Anterior cingulate cortex (tissue), 58 donors: ENCODE measurements at regions not wholly inside any gene's neighbourhood (a gene's known extent, or its start where the extent isn't known, plus 50 kb on each side); places are given as distances from the start of the nearest gene placed in this dataset.
A peak's percentile ranks its signal among the peaks of the same experiment; 100 is the strongest.
"Not testable (repeated sequence)": the region's sequence is repeated elsewhere in the genome, so short reads cannot be mapped to it uniquely, and the experiment has no call there.

Experiments used
- DNase-seq, 58 donors: peaks; one replicate each; lab custom pipeline; 2025; lab: John Stamatoyannopoulos, UW

- peak in 7 of 58 donors; percentile 0 to 40 (median 3) for DNase-seq
Measured at GRCh38 chr5:52007230-52007858, 624.1 kb downstream of the ISL1 start.

DNA sequence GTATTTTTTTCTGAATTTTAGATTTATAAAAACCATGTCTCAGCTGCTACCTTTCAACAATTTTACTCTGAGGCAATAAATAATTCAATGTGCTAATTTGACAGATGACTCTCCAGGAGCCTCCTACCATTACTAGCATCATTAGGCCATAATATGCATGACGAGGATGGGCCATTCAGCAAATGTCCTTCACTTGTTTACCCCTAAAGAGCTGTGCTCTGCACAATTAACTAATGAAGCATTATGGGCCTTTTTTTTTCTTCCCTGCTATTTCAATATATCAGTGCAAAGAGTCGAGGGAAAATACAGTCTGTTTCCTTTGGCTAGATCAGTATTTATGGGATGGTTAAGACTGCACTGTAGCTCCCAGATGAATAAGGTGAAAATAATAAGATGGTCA is 627.2 kb downstream of the ISL1 start:
- no peak for DNase-seq

DNA sequence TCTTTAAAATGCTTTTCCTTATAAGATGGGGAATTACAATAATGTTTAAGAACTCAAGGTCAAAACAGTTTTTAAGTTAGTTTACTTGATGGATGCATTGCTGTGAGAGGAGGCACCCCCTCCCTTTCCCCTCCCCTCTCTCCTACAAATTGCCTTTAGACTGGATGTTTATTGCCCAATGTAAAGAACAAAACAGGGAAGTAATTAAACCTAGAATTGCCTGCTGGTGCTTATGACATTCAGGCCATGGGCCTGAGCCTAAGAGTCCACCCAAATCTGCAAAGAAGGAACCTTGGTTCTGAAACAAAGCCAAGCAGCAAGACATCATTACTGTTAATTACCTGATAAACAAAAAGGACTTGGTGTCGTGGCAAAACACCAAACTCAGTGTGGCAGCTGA is 630.3 kb downstream of the ISL1 start:
- DNase-seq, result no peak

DNA sequence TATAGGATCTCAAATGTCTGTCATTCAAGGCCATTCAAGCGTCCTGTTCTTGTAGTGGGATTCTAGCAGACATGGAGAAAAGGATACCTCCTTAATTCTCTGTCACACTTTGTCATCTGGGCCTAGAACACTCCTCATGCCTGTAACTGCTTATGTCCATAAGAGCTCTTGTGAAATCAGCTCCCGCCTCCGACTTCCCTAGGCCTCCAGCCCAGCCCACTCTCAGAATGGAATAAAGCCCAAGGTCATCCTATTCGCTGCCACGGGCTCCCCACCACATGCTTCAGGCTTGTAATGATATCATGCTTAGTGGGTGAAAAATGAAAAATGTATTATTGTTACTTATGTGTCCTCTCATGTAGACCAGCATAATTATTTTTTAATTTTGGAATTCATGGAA is 632.5 kb downstream of the ISL1 start:
- DNase-seq, result peak in 1 of 58 donors; percentile 0

GRCh38 chr5:52017567-52017966 is 634.3 kb downstream of the ISL1 start:
- no peak for DNase-seq

GRCh38 chr5:52024359-52024758 is 641.1 kb downstream of the ISL1 start:
- DNase-seq, result no peak

GRCh38 chr5:52029836-52030235 is 646.6 kb downstream of the ISL1 start:
- DNase-seq, result not testable (repeated sequence)

DNA sequence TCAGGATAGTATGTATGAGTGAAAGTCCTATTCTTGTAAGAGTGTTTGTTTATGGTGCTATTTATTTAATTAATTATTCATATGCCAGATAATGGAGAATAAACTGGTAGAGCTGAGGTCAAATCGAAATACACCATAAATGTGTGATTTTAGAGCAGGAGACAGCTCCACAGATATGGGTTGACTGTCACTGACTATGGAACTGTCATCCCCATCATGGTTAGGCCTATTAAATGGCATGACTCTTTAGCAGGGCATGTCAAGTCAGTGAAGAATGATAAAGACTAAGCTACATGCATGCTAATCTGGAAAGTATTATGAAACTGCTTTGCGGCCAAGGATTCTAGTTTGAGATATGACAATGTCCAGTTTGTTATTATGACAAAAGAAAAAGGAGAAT is 658.6 kb downstream of the ISL1 start:
- DNase-seq, result no peak

- no peak for DNase-seq
Measured at GRCh38 chr5:52043137-52043536, 659.9 kb downstream of the ISL1 start.

GRCh38 chr5:52043543-52043942 is 660.3 kb downstream of the ISL1 start:
- no peak for DNase-seq

- no peak for DNase-seq
Measured at GRCh38 chr5:52051759-52052158, 668.5 kb downstream of the ISL1 start.

GRCh38 chr5:52063186-52063585 is 679.9 kb downstream of the ISL1 start:
- DNase-seq, result no peak

- no peak for DNase-seq
Measured at GRCh38 chr5:52065182-52065581, 681.9 kb downstream of the ISL1 start.

- DNase-seq, result no peak
Measured at GRCh38 chr5:52069997-52070396, 686.7 kb downstream of the ISL1 start.

- no peak for DNase-seq
Measured at GRCh38 chr5:52073993-52074689, 690.9 kb downstream of the ISL1 start.

DNA sequence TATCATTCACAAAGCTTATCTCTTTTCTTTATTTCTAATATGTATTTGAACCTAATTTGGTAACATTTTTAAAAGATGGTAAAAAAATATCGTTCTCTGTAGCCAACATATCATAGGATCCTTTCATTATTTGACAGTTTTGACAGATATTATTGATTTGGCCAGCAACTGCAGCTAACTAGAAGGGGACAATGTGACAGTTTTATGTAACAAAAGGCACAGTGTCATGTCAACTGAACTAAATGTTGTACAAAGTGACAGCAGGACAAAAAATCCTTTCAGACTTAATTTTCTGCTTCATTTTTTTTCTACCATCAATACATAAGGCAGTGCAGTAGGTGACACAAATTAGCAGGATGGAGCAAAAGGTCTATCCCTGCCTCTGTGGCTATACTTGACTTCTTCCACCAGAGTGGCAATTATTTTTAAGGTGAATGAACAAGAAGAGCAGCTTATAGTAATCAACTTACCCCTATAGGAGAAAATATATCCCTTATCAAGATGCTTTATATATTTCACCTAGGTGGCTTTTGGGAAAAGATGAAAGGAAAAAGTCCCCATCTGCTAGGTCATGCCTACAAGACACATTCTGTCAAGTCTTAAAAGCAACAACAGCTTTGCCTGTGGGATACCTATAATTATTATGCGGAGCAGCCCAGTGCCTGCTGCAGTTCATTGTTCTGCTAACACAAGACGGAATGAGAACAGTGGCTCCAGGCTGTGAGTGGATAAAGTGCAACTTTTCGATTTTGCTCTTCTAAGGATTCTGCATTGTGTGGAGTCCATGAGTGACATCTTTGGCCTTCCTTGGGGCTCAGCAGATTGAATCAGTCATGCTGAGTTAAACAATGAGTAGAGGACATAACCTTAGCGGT is 694.9 kb downstream of the ISL1 start:
- DNase-seq, result no peak

- not testable (repeated sequence) for DNase-seq
Measured at GRCh38 chr5:52102311-52102710, 685.4 kb upstream of the ITGA1 start.

DNA sequence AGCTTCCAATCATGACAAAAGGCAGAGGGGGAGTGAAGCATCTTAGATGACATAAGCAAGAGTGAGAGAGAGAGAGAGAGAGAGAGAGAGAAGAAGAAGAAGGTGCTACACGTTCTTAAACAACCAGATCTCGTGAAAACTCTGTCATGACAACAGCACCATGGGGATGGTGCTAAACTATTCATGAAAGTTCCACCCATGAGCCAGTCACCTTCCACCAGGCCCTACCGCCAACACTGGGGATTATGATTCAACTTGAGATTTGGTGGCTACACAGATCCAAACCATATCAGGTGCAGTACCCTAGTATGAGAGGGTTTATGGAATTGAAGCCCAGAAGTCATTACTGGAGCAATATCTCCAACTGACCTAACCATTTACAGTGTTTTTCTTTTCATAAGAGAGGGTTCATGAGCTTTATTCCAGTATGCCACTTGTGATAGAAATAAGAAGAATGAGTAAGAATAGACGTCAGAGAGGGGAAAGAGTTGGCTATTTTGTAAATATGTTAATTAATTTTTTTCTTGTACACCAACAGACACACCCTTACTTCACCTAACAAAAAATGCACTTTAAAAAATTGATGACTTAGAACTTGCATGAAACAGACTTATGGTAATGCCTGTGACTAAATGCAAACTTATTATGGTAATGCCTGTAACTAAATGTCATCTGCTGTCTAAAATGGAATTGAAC is 680.4 kb upstream of the ITGA1 start:
- no peak for DNase-seq

DNA sequence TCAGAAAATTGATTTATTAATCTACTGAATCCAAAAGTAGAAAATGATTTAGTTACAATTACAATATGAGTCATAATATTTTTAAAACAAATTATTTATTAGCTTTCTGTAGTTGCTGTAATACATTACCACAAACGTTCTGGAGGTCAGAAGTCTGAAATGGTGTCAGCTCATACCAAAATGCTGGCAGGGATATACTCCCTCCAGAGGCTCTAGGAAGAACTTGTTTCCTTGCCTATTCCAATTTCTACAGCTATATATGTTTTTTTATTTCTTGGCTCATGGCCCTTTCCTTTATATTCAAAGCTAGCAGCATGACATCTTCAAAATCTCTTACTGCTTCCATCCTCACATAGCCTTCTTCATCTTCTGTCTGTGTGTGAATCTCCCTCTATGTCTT is 667.9 kb upstream of the ITGA1 start:
- no peak for DNase-seq

GRCh38 chr5:52132053-52132452 is 655.7 kb upstream of the ITGA1 start:
- DNase-seq, result peak in 1 of 58 donors; percentile 7
